ENCODE measurements at regions not wholly inside any gene's neighbourhood (a gene's known extent, or its start where the extent isn't known, plus 50 kb on each side); places are given as distances from the start of the nearest gene placed in this dataset.

- no peak overlapping the region for H3K4me3 ChIP-seq (ENCODE audit: low read length)
- H3K4me1 ChIP-seq (ENCODE audit: control insufficient read depth, insufficient read depth, low read length), result peaks cover 31% of the 10 kb centered on the region
- DNase-seq (no peak), ATAC-seq (peak in 1 of 3 donors; percentile 34)
- intact Hi-C loops (cut with micrococcal nuclease), result no loop called here
- no peaks in the 10 kb centered on the region for H3K9me3 ChIP-seq (ENCODE audit: control insufficient read depth, insufficient read depth, low read length)
- no peaks in the 10 kb centered on the region for H3K27me3 Mint-ChIP-seq (ENCODE audit: low read depth in 2 of 2)
- no peak overlapping the region for H3K4me3 Mint-ChIP-seq
- no peaks in the 10 kb centered on the region for H3K27me3 ChIP-seq (ENCODE audit: control insufficient read depth, insufficient read depth, low read length)
- WGBS (ENCODE audit: insufficient coverage), result 56% methylated on average over 18 of the region's 18 CpGs
- no peak overlapping the region for H3K27ac Mint-ChIP-seq
- H3K36me3 Mint-ChIP-seq, result no peaks in the 10 kb centered on the region
- H3K36me3 ChIP-seq (ENCODE audit: control insufficient read depth, insufficient read depth, low read length), result no peaks in the 10 kb centered on the region
- H3K27ac ChIP-seq (ENCODE audit: low read length), result no peak overlapping the region
- no peaks in the 10 kb centered on the region for H3K4me1 Mint-ChIP-seq
- no peaks in the 10 kb centered on the region for H3K9me3 Mint-ChIP-seq
- TF ChIP-seq, protein P1, sequence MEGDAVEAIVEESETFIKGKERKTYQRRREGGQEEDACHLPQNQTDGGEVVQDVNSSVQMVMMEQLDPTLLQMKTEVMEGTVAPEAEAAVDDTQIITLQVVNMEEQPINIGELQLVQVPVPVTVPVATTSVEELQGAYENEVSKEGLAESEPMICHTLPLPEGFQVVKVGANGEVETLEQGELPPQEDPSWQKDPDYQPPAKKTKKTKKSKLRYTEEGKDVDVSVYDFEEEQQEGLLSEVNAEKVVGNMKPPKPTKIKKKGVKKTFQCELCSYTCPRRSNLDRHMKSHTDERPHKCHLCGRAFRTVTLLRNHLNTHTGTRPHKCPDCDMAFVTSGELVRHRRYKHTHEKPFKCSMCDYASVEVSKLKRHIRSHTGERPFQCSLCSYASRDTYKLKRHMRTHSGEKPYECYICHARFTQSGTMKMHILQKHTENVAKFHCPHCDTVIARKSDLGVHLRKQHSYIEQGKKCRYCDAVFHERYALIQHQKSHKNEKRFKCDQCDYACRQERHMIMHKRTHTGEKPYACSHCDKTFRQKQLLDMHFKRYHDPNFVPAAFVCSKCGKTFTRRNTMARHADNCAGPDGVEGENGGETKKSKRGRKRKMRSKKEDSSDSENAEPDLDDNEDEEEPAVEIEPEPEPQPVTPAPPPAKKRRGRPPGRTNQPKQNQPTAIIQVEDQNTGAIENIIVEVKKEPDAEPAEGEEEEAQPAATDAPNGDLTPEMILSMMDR (IDR thresholded peaks at IDR 0.05), result no peak
Measured at GRCh38 chr10:124289851-124290795, 128.6 kb downstream of the OAT start.

DNA sequence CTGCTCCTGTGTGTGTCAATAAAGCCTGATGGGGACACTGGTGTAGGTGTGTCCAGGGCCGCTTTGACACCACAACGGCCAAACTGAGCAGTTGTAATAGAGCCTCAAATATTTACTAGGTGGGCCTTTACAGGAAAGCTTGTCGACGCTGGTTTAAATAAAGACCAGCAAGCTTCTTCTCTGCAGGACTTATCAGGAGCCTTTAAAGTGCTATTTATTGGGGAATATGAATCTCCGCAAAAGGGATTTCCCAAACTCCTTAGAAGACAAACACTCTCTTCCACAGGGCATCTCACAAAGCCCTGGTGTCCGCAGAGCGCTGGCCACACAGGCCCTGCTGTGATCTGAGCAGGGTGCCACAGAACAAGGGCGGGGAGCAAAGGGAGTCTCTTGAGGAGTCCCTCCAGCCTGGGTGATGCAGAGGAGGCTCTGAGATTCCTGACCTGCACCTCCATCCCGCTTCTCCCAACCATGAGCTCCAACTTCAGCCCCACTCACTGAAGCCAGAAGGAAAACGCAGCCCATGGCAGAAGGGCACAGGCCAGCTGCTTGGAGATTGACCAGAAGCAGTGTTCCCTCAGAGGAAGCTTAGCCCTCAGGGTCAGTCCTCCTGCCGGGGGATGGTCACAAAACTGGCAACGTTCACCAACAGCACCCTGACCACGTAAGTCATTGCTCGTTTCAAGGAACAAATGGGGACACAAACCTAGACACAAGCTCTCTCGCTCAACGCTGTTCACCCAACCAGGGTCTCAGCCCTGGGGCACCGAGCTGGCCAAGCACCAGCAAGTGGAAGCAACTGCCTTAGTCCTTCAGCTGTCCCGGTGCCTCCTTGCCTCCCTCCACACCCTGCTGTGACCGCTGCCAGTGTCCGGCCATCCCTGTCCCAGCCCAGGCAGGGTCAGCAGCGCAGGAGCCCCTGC is 129.5 kb downstream of the OAT start:
- Mint-ChIP-seq H3K9me3 (no peaks in the 10 kb centered on the region), H3K4me3 (no peak overlapping the region), H3K4me1 (no peaks in the 10 kb centered on the region), H3K36me3 (no peaks in the 10 kb centered on the region), H3K27ac (no peak overlapping the region), H3K27me3 (ENCODE audit: low read depth in 2 of 2) (no peaks in the 10 kb centered on the region)
- DNase-seq (no peak), ATAC-seq (no peak)
- no peak overlapping the region for H3K27ac ChIP-seq (ENCODE audit: low read length)
- TF ChIP-seq, protein P1 (IDR thresholded peaks at IDR 0.05), result no peak
- no peaks in the 10 kb centered on the region for H3K27me3 ChIP-seq (ENCODE audit: control insufficient read depth, insufficient read depth, low read length)
- intact Hi-C loops (cut with micrococcal nuclease), result no loop called here
- no peaks in the 10 kb centered on the region for H3K36me3 ChIP-seq (ENCODE audit: control insufficient read depth, insufficient read depth, low read length)
- H3K9me3 ChIP-seq (ENCODE audit: control insufficient read depth, insufficient read depth, low read length), result no peaks in the 10 kb centered on the region
- 92% methylated on average over 21 of the region's 21 CpGs for WGBS (ENCODE audit: insufficient coverage)
- H3K4me3 ChIP-seq (ENCODE audit: low read length), result no peak overlapping the region
- peaks cover 33% of the 10 kb centered on the region for H3K4me1 ChIP-seq (ENCODE audit: control insufficient read depth, insufficient read depth, low read length)

DNA sequence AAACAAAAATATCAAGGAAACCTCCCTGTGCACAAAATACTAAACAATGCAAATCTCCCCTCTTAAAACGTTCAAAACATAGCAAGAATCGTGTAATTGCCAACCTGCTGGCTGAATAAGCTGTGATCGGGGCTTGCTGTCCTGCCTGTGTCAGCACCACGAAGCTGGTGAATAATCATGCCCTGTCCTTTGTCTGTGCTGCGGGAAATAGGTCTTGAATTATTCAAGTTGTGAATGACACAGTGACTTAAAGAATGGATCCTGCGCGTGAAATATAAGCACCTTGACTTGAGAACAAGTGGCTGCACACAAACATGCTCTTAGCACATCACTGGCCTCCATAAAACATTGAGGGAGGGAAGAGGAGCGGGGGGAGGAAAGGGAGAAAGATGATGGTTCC is 130.2 kb downstream of the OAT start:
- H3K4me3 Mint-ChIP-seq, result no peak overlapping the region
- H3K9me3 Mint-ChIP-seq, result no peaks in the 10 kb centered on the region
- no peak overlapping the region for H3K27ac Mint-ChIP-seq
- TF ChIP-seq, protein P1 (IDR thresholded peaks at IDR 0.05), result no peak
- H3K4me1 ChIP-seq (ENCODE audit: control insufficient read depth, insufficient read depth, low read length), result peaks cover 33% of the 10 kb centered on the region
- no peaks in the 10 kb centered on the region for H3K36me3 ChIP-seq (ENCODE audit: control insufficient read depth, insufficient read depth, low read length)
- intact Hi-C loops (cut with micrococcal nuclease), result no loop called here
- ATAC-seq (no peak), DNase-seq (no peak)
- H3K4me1 Mint-ChIP-seq, result no peaks in the 10 kb centered on the region
- H3K27me3 ChIP-seq (ENCODE audit: control insufficient read depth, insufficient read depth, low read length), result no peaks in the 10 kb centered on the region
- WGBS (ENCODE audit: insufficient coverage), result 91% methylated on average over 8 of the region's 8 CpGs
- no peaks in the 10 kb centered on the region for H3K27me3 Mint-ChIP-seq (ENCODE audit: low read depth in 2 of 2)
- H3K4me3 ChIP-seq (ENCODE audit: low read length), result no peak overlapping the region
- H3K27ac ChIP-seq (ENCODE audit: low read length), result no peak overlapping the region
- H3K9me3 ChIP-seq (ENCODE audit: control insufficient read depth, insufficient read depth, low read length), result no peaks in the 10 kb centered on the region
- H3K36me3 Mint-ChIP-seq, result no peaks in the 10 kb centered on the region
